HG03025 (cell line): ENCODE measurements at regions not wholly inside any gene's neighbourhood (a gene's known extent, or its start where the extent isn't known, plus 50 kb on each side); places are given as distances from the start of the nearest gene placed in this dataset.
"Not testable (repeated sequence)": the region's sequence is repeated elsewhere in the genome, so short reads cannot be mapped to it uniquely, and the experiment has no call there.

Source experiments
- ATAC-seq: cut with Tn5 transposase; IDR thresholded peaks from one replicate; pipeline ENCODE4 v1.9.1; 2021; ENCODE audit warnings: mild to moderate bottlenecking, moderate library complexity; ENCODE audit not compliant: unreplicated experiment, low FRiP score

DNA sequence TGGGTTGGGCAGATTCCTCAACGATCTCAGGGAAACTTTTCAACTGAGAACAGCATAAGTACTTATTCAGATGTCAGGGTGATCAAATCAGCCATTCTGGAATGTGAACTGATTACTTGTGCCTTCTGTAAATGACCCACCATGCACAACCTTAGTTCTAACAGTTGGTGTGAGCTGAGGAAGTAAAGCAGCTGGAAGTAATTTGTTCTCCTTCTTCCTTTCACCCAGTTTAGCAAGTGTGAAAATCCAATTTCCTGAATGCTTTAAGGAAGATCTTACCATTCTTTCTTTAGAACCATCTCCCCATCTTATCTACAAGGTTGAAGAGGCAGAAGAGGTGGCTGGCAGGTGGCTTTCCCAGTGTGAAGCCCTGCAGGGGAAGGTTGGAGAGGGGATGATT, 781.6 kb downstream of the ETS1 start:
- no peak for ATAC-seq

DNA sequence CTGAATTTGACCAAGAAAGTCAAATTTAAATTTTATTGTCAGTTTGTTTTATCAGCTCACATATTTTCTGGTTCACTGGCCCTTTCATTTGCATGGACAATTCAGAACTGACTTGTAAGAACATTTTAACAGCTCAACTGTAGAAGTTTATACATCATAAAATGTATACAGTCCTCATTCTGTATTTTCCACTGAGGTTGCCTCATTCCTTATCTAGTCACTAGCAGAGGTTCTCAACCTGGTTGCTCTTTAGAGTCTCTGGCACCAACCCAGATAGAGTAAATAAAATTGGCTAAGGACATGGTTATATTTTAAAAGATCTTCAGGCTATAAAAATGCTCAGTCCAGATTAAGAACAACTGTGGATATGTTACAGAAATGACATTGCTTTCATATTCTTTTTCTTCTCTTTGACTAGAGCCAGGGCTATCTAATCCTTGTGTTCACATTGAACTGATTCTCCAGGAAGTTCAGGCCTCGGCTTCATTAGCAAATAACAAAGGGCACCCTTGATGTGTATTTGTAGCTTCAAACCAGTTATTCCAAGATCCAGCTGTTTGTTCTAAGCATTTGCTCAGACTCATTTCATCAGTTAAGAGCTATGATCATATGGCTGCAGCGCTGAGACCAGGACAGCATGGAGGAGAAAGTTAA, 782.5 kb downstream of the ETS1 start:
- no peak for ATAC-seq

DNA sequence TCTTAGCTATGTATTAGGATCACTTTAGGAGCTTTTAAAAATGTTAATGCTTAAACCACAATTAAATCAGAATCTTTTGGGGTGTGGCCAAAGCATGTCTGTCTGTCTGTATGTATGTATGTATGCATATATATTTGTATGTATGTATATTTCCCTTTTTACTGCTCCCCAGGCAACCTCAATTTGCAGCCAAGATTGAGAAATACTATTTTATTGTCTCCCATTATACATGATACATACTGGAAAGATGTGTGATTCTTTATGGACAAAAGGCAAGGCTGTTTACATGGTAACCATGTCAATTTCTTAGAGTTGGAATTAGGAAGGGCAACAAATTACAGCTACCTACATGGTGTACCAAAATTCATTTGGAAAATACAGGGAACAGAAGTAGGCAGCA, 783.6 kb downstream of the ETS1 start:
- no peak for ATAC-seq

DNA sequence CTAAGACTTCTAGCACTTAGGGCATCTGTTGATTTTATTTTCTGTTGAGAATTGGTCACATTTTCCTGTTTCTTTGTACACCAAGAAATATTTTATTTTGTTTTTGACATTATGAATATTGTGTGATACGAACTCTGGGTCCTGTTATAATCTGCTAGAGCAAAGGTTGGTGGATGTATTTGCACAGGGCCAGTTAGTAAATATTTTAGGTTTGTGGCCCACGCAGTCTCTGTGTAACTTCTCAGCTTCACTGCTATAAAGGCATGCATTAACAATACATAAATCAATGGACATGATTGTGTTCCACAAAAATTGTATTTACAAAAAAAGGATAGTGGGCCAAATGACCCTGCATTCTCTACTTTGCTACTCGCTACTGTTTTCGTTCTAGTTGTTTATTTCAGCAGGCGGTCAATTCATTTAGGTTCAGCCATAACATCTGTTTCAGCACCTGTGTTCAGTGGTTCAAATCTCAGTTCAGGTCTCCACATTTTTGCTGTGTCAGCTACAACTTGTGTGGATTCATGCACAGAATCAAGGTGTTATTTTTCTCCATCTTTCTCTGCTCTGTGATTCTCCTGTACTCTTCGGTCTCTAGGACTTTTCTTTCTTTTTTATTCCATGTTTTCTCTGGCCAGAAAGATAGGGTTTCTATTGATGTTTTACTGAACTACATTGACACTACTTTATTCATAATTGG, 786.2 kb downstream of the ETS1 start:
- ATAC-seq: no peak

DNA sequence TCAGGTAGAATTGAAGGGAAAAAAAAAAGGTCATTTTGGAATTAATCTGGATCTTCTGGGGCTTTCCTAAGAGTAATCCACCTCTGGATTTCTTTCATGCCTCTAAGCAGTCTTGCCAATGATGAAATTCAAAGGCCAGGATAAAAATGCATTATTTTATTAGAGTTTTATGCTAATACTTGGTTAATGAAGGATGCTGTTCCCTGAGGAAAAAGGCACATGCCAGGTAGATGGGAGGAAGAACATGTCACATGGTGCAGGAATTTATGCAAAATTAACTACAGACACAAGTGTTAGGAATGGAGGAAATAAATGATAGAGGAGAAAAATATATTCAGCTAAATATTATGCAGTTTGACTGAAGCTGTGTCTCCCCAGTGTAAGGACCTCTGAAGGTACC, 792.0 kb downstream of the ETS1 start:
- no peak for ATAC-seq

DNA sequence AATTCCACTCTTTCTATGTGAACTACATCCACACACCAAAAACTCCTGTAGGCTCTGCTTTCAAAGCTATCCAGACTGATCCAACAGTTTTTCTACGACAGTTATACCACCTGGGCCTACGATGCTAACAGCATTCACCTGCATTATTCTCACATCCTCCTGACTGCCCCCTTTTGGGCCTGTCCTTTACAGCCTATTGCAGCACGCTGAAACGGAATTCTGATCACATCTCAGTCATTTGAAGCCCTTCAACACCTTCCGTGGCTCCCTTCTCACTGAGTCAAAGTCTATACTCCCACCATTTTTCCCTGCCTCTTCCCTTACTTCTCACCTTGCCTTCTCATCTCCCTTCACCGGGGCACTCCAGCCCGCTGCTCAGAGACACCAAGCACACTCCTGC, 791.3 kb upstream of the KIRREL3 start:
- ATAC-seq: no peak

DNA sequence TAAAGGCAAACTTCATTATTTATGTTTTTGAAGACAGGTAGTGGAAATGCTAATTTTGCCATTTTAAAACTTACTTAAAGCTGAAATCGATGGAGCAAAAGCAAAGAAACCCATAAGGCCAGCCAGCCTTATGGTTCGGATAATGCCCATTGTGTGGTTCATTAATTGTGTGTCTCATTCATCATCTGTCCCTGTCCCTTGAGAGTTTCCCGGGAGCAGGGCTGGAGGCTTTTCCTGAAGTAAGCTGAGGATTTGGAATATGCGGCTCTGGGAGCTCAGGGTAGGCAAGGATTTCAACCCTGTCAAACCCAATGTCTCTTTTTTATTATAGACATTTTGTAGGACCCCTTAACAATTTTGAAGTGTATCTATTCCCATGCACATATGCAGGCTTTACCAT, 790.0 kb upstream of the KIRREL3 start:
- ATAC-seq: no peak

DNA sequence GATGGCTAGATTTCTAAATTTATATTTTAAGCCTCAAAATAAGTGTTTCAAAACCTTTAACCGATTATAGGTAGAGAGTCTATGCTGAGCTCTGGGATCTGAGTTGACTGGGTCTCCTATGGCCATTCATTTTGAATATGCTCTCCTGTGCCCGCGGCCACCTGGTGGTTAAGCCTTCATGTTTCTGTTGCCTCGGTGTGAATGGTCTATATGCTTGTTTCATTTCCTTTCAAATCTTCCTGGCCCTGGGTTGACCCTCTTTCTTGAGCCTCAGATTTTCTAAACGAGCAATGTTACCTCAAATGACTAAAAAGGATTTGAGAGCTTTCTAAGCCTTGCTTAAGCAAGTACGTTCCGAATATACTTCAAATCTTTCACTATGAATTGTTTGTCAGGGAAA, 789.4 kb upstream of the KIRREL3 start:
- no peak for ATAC-seq

DNA sequence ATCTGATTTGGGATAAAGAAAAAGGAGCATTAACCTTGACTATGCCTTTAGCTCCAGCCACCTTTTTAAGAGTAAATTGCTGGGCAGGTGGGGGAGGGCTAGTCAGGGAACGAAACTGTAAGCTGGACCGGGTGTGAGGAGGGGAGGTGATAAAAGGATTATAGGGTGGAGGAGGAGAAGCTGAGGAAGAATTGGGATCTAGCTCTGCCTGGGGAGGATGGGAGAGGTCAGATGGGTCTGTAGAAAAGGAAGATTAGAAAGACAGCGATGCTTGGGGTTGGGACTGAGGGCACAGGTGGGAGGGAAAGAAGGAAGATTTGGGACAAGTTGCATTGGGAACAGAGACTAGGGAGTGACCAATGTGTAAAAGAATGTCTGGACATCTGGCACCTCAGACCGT, 772.4 kb upstream of the KIRREL3 start:
- not testable (repeated sequence) for ATAC-seq

DNA sequence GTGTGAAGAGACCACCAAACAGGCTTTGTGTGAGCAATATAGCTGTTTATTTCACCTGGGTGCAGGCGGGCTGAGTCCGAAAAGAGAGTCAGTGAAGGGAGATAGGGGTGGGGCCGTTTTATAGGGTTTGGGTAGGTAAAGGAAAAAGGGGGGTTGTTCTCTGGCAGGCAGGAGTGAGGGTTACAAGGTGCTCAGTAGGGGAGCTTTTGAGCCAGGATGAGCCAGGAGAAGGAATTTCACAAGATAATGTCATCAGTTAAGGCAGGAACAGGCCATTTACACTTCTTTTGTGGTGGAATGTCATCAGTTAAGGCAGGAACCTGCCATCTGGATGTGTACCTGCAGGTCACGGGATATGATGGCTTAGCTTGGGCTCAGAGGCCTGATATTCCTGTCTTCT, 768.4 kb upstream of the KIRREL3 start:
- not testable (repeated sequence) for ATAC-seq

DNA sequence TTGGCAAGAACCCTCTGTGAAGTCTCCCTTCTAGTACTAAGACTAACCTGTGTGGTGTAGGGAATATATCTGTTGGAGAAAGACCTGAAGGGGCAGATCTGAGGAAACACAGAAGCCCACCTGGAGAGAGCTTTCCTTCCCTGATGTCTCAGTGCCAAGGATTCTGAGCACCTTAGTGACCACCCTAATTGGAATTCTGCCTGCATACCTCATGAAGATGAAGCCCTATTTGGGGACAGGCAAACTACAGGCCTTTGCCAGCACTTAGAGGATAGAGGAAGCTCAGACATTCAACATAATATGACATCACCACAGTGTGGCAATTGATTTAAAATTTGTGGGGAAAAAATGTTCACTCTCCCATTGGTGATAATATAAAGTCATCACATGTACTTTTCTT, 766.2 kb upstream of the KIRREL3 start:
- ATAC-seq: no peak

DNA sequence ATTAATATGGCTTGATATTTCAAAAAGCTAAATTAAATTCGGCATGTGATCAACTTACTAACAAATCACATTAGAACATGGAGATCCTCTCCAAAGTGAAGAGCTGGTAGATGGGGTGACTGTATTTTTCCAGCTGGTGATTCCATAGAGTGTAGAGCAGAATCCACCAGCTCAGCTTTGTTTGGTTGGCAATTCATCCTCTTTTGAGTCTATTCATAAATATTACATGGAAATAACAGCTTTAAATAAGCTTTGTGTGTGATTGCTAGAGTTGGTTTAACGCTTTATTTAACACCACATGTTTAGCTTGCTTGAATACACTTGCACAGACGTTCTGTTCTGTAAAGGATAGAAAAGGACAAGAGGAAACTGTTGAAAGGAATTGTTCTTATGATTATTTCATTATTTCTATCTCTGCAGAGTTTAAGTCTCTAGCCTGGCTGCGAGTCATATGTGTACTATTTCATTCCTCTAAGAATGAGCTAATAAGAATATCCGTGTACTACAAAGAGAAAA, 738.3 kb upstream of the KIRREL3 start:
- no peak for ATAC-seq

DNA sequence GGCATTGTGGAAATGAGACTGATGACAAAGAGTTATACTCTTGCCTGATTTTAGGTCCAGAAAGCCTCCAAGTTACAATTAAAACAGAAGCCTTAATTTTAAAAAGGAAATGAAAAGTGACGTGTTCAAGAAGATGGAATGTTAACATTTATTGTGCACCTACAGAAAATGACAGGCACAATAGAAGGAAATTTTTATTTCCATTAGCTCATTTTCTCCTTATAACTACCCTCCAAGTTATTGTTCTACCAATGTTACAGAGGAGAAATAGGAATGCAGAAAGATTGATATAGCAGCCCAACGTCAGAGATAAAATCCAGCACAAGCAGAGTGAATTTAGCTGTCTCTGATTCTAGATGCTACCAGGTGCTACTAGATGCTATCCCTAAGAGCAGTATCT, 736.9 kb upstream of the KIRREL3 start:
- ATAC-seq: no peak

DNA sequence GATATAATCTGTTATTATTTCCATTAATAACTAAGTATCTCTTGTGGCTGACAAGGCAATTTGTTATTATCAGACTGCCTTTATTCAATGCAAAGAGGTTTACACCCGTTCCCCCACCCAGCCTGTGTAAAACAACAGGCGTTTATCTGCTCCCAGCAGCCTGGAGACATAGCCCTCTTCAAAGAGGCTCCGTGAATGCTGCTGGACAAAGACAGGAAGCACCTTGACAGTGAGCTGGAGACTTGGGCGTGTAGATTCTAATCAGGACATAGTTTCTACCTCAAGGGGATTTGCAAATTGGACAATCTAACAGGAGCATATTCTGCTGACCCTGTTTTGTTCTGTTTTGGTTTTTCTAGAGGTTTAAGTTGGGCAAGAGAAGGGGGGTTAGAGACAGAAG, 733.0 kb upstream of the KIRREL3 start:
- no peak for ATAC-seq

DNA sequence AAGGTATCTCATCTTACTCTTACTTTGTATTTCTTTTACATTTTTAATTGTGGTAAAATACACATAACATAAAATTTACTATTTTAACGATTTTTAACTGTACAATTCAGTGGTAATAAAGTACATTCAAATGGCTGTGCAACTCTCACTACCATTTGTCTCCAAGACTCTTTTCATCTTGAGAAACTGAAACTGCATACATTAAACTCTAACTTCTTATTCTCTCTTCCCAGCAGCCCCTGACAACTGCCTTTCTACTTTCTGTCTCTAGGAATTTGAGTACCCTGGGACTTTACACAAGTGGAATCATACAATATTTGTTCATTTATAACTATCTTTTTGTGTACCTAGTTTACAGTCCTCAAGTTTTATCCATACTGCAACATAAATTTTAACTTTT, 725.8 kb upstream of the KIRREL3 start:
- ATAC-seq: no peak

DNA sequence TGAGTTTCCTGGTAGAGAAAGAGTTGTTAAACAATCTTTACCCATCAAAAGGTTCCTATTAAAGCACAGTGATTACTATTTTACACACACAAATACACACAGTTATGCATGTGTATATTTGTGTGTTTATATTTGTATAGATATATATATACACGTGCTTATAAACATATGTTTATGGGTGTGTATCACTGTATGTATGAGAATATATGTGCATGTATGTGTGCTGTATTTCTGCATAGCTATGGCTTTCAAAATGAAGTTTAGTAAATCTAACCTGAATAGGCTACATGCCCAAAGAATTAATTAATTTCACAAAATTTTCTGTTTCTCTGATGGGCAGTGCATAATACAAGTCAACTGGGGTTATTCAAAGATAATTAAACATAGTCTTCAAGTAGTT, 723.1 kb upstream of the KIRREL3 start:
- no peak for ATAC-seq

DNA sequence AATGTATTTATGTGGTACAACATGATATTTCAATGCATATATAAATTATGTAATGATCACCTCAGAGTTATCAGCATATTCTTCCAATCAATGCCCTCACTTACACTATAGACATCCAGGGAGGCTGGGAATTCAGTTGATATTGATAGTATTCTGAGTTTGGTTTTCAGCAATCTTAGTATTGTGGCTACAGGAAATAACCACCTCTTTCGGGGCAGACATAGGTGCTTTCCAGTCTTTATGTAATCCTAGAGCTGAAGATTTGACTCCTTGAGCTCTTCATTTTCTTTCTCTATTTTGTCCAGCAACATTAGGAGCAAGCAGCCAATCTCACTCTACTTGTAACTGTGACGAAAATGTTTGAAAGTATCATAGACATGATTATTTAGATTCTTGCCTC, 712.7 kb upstream of the KIRREL3 start:
- no peak for ATAC-seq

DNA sequence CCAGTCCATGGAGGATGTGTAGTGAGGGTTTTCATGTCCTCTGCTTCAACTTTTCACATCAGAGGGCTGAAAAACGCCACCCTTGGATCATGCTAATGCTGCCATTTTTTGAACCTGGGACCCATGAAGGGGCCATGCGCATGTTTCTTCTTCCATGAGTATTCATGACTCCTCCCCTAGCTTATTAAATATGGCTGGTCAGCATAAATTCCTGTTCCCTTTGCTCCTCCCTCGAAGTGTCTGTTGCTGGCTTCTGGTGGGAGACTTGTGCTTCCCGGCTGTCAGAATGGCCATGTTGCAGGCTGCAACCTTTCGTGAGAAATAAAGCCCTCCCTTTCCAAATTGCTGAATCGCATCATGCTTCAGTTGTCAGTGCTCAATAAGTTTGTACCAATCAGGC, 711.2 kb upstream of the KIRREL3 start:
- ATAC-seq: no peak

DNA sequence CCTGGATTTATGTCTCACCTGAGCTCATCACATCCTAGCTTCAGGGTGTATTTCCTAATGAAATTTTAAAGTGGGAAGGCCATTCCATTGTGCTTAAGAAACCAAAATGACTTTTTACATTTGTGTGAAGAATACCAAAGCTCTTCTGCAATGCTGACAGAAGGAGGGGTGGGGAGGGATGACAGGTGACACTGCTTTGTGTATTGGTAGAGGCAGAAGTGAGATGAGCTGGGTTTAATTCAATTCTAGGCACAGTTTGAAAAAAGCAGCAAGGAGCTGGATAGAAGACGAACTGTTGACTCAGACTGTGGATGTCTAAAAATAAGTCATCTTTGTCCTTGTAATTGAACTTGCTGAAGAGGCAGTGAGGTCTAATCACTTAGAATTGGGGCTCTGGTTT, 710.3 kb upstream of the KIRREL3 start:
- ATAC-seq: no peak

DNA sequence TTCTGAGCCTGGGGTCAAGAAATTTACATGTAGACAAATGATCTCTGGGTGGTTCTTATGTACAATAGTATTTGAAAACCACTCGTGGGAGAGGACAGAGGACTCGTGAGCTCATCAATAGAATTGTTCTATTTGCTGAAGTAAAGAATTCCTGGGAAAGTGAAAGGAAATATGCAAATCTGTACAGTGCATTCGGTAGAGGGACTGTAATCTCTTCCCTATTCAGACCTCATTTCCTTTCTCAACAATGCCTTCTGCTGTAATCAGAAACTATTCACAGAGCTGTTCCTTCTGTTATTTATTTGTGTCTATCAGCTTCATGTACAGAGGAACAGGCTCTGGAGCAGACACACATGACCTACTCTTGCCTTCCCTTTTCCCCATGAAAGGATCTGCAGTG, 709.4 kb upstream of the KIRREL3 start:
- ATAC-seq: no peak

DNA sequence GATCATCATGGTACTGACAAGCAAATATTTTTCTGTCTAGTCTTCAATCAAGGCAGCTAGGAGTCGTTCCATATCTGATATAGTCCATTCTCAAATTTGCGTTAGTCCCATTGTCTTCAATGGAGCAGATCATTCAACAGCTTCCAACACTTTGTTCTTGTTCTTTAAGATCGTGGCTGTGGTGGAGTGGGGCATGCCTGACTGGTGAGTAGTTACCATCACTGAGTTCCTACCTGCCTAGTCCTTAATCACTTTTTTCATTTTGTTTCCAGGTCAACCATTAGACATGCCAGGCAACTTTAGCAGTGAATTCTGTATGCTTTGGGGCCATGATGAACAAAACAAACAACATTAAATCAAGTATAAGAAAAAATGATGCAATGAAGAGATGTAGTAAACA, 693.1 kb upstream of the KIRREL3 start:
- ATAC-seq: no peak

DNA sequence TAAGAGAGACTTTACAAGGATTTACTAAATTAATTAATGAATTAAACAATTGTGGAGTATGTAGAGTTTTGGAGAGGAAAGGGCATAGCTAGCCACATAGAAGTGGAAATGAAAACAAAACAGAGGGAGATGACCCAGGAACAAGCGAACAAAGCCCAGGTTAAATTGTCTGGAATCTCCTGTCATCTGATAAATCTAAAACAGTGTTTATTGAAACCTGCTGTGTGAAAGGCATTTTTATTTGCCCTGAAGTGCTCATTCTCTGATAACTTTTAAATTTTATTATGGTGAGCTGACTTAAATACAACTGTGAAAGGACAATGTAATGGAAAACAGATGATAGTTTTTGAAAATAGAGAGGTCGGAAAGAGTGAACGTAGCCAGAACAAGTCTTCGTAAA, 682.8 kb upstream of the KIRREL3 start:
- no peak for ATAC-seq
